ENCODE measurements at regions not wholly inside any gene's neighbourhood (a gene's known extent, or its start where the extent isn't known, plus 50 kb on each side); places are given as distances from the start of the nearest gene placed in this dataset.
"Not testable (repeated sequence)": the region's sequence is repeated elsewhere in the genome, so short reads cannot be mapped to it uniquely, and the experiment has no call there.

- TF ChIP-seq, protein P1, sequence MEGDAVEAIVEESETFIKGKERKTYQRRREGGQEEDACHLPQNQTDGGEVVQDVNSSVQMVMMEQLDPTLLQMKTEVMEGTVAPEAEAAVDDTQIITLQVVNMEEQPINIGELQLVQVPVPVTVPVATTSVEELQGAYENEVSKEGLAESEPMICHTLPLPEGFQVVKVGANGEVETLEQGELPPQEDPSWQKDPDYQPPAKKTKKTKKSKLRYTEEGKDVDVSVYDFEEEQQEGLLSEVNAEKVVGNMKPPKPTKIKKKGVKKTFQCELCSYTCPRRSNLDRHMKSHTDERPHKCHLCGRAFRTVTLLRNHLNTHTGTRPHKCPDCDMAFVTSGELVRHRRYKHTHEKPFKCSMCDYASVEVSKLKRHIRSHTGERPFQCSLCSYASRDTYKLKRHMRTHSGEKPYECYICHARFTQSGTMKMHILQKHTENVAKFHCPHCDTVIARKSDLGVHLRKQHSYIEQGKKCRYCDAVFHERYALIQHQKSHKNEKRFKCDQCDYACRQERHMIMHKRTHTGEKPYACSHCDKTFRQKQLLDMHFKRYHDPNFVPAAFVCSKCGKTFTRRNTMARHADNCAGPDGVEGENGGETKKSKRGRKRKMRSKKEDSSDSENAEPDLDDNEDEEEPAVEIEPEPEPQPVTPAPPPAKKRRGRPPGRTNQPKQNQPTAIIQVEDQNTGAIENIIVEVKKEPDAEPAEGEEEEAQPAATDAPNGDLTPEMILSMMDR (IDR thresholded peaks at IDR 0.05; ENCODE audit: low read depth, low read length): no peak
- peaks cover 6% of the 10 kb centered on the region; the same call in 1 of the 2 replicates for H3K9me3 ChIP-seq (ENCODE audit: control insufficient read depth, insufficient read depth, low read length)
- no peaks in the 10 kb centered on the region for H3K27me3 ChIP-seq (ENCODE audit: control insufficient read depth, insufficient read depth, low read length)
- H3K27ac ChIP-seq (ENCODE audit: low read depth, low read length): no peak overlapping the region
- ChIA-PET POLR2A (interaction anchor here (0.7 kb wide), 1 partner anchor 129 kb away, joined by 3 read pairs; no protein-coding TSS in a partner anchor), CTCF (interaction anchor here (1.4 kb wide), 1 partner anchor 197 kb away, joined by 4 read pairs; no protein-coding TSS in a partner anchor)
- no peak for DNase-seq (ENCODE audit: low read depth, low spot score)
- H3K4me3 ChIP-seq (ENCODE audit: low read depth, low read length): no peak overlapping the region
Measured at GRCh38 chr9:6109571-6109970, 94.1 kb upstream of the RANBP6 start.

- no peak for DNase-seq (ENCODE audit: low read depth, low spot score)
- Histone ChIP-seq H3K9me3 (ENCODE audit: control insufficient read depth, insufficient read depth, low read length) (no peaks in the 10 kb centered on the region), H3K4me3 (ENCODE audit: low read depth, low read length) (no peak overlapping the region), H3K27me3 (ENCODE audit: control insufficient read depth, insufficient read depth, low read length) (no peaks in the 10 kb centered on the region), H3K27ac (ENCODE audit: low read depth, low read length) (no peak overlapping the region)
- ChIA-PET CTCF (interaction anchor here (0.6 to 1.0 kb wide), 2 partner anchors 10 to 199 kb away, joined by 3 to 4 read pairs; no protein-coding TSS in a partner anchor), POLR2A (interaction anchor here (1.1 kb wide), 1 partner anchor 165 kb away, joined by 3 read pairs; no protein-coding TSS in a partner anchor)
- TF ChIP-seq, protein P1 (IDR thresholded peaks at IDR 0.05; ENCODE audit: low read depth, low read length): peak; percentile 38; the same call in 1 of the 2 replicates
Measured at GRCh38 chr9:6106711-6107339, 91.4 kb upstream of the RANBP6 start.

DNA sequence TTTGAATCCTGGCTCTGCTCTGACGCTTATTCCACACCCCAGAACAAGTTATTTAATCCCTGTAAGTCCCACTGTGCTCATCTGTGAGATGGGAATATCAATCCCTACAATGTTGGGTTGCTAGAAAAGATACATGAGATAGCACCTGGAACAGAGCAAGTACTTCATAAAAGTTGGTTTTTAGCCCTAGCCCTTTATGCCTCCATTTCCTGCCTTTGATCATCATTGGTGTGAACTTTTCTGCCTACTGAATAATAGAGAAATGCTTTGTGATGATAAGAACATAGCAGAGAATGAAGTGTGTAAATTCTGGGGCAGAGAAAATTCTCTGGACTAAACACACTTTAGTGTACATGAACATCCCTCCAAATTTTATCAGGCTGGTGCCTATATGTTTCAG is 90.3 kb upstream of the RANBP6 start:
- CTCF ChIA-PET: no interaction called here
- TF ChIP-seq, protein P1 (IDR thresholded peaks at IDR 0.05; ENCODE audit: low read depth, low read length): no peak
- no peak overlapping the region for H3K27ac ChIP-seq (ENCODE audit: low read depth, low read length)
- no peak for DNase-seq (ENCODE audit: low read depth, low spot score)
- POLR2A ChIA-PET: no interaction called here
- no peak overlapping the region for H3K4me3 ChIP-seq (ENCODE audit: low read depth, low read length)
- no peaks in the 10 kb centered on the region for H3K27me3 ChIP-seq (ENCODE audit: control insufficient read depth, insufficient read depth, low read length)
- H3K9me3 ChIP-seq (ENCODE audit: control insufficient read depth, insufficient read depth, low read length): no peaks in the 10 kb centered on the region

- DNase-seq (ENCODE audit: low read depth, low spot score); POLR2A ChIA-PET; H3K9me3 ChIP-seq (ENCODE audit: control insufficient read depth, insufficient read depth, low read length); CTCF ChIA-PET; H3K4me3 ChIP-seq (ENCODE audit: low read depth, low read length); H3K27me3 ChIP-seq (ENCODE audit: control insufficient read depth, insufficient read depth, low read length); H3K27ac ChIP-seq (ENCODE audit: low read depth, low read length): not testable (repeated sequence)
Measured at GRCh38 chr9:6104406-6104805, 89.0 kb upstream of the RANBP6 start.

DNA sequence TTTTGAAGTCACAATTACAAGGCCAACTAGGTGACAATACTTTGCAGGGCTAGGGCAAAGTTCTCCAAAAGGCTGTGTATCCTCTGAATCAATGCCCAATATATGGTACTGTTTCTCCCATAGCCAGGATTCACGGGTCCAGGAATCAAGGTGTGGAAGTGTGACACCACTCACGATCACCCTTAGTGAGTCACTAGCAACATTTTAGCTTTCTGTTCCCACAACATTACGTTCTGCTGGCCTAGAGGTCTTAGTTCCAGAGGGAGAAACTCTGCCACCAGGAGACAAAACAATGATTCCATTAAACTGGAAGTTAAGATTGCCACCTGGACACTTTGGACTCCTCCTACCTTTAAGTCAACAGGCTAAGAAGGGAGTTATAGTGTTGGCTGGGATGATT is 88.5 kb upstream of the RANBP6 start:
- H3K9me3 ChIP-seq (ENCODE audit: control insufficient read depth, insufficient read depth, low read length); H3K27me3 ChIP-seq (ENCODE audit: control insufficient read depth, insufficient read depth, low read length); H3K27ac ChIP-seq (ENCODE audit: low read depth, low read length); H3K4me3 ChIP-seq (ENCODE audit: low read depth, low read length); DNase-seq (ENCODE audit: low read depth, low spot score); POLR2A ChIA-PET; CTCF ChIA-PET: not testable (repeated sequence)

GRCh38 chr9:6102336-6102987 is 87.0 kb upstream of the RANBP6 start:
- CTCF ChIA-PET; DNase-seq (ENCODE audit: low read depth, low spot score); H3K27me3 ChIP-seq (ENCODE audit: control insufficient read depth, insufficient read depth, low read length); POLR2A ChIA-PET; H3K27ac ChIP-seq (ENCODE audit: low read depth, low read length); H3K4me3 ChIP-seq (ENCODE audit: low read depth, low read length); H3K9me3 ChIP-seq (ENCODE audit: control insufficient read depth, insufficient read depth, low read length): not testable (repeated sequence)

DNA sequence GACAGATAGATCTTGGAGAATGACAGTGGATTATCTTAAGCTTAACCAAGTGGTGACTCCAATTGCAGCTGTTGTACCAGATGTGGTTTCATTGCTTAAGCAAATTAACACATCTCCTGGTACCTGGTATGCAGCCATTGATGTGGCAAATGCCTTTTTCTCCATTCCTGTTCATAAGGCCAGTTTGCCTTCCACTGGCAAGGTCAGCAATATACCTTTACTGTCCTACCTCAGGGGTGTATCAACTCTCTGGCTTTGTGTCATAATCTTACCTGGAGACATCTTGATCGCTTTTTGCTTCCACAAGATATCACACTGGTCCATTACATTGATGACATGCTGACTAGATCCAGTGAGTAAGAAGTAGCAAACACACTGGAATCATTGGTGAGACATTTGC is 86.3 kb upstream of the RANBP6 start:
- POLR2A ChIA-PET; H3K27me3 ChIP-seq (ENCODE audit: control insufficient read depth, insufficient read depth, low read length); H3K4me3 ChIP-seq (ENCODE audit: low read depth, low read length); CTCF ChIA-PET; DNase-seq (ENCODE audit: low read depth, low spot score); H3K27ac ChIP-seq (ENCODE audit: low read depth, low read length); H3K9me3 ChIP-seq (ENCODE audit: control insufficient read depth, insufficient read depth, low read length): not testable (repeated sequence)

GRCh38 chr9:6099346-6099745 is 83.9 kb upstream of the RANBP6 start:
- H3K27me3 ChIP-seq (ENCODE audit: control insufficient read depth, insufficient read depth, low read length); POLR2A ChIA-PET; CTCF ChIA-PET; H3K4me3 ChIP-seq (ENCODE audit: low read depth, low read length); H3K27ac ChIP-seq (ENCODE audit: low read depth, low read length); H3K9me3 ChIP-seq (ENCODE audit: control insufficient read depth, insufficient read depth, low read length); DNase-seq (ENCODE audit: low read depth, low spot score): not testable (repeated sequence)
